ENCODE measurements at regions not wholly inside any gene's neighbourhood (a gene's known extent, or its start where the extent isn't known, plus 50 kb on each side); places are given as distances from the start of the nearest gene placed in this dataset.

- DNase-seq, result peak; percentile 86
Measured at GRCh38 chr12:131608740-131609690, 101.9 kb upstream of the SFSWAP start.

GRCh38 chr12:131609762-131610161, 101.1 kb upstream of the SFSWAP start:
- DNase-seq, result no peak

- DNase-seq, result no peak
Measured at GRCh38 chr12:131610181-131610580, 100.7 kb upstream of the SFSWAP start.

GRCh38 chr12:131610891-131611290, 100.0 kb upstream of the SFSWAP start:
- no peak for DNase-seq

- DNase-seq, result no peak
Measured at GRCh38 chr12:131611416-131612091, 99.3 kb upstream of the SFSWAP start.

GRCh38 chr12:131612092-131612755, 98.7 kb upstream of the SFSWAP start:
- no peak for DNase-seq

GRCh38 chr12:131613186-131613585, 97.7 kb upstream of the SFSWAP start:
- DNase-seq, result no peak

- DNase-seq, result no peak
Measured at GRCh38 chr12:131613678-131614077, 97.2 kb upstream of the SFSWAP start.

GRCh38 chr12:131615326-131616042, 95.4 kb upstream of the SFSWAP start:
- no peak for DNase-seq

GRCh38 chr12:131616043-131616700, 94.7 kb upstream of the SFSWAP start:
- no peak for DNase-seq

- DNase-seq, result no peak
Measured at GRCh38 chr12:131616738-131617137, 94.2 kb upstream of the SFSWAP start.

- DNase-seq, result no peak
Measured at GRCh38 chr12:131617179-131617578, 93.7 kb upstream of the SFSWAP start.

GRCh38 chr12:131617596-131618302, 93.1 kb upstream of the SFSWAP start:
- DNase-seq, result no peak

- peak; percentile 84 for DNase-seq
Measured at GRCh38 chr12:131618303-131618658, 92.6 kb upstream of the SFSWAP start.

- no peak for DNase-seq
Measured at GRCh38 chr12:131618701-131619100, 92.2 kb upstream of the SFSWAP start.

- no peak for DNase-seq
Measured at GRCh38 chr12:131619106-131619642, 91.7 kb upstream of the SFSWAP start.

- no peak for DNase-seq
Measured at GRCh38 chr12:131619736-131620506, 91.0 kb upstream of the SFSWAP start.

GRCh38 chr12:131620520-131620919, 90.4 kb upstream of the SFSWAP start:
- DNase-seq, result no peak

GRCh38 chr12:131620946-131621681, 89.8 kb upstream of the SFSWAP start:
- DNase-seq, result no peak
